Kidney (tissue), 13 donors: ENCODE measurements at regions not wholly inside any gene's neighbourhood (a gene's known extent, or its start where the extent isn't known, plus 50 kb on each side); places are given as distances from the start of the nearest gene placed in this dataset.

Experiments used
- DNase-seq, 5 donors: peaks; one replicate each; pipeline ENCODE4 v3.0.0-alpha.2; 2013 to 2020
- FAIRE-seq: peaks from 2 replicates; lab custom pipeline; 2012; peaks lifted over from hg19 to GRCh38; lab: Jason Lieb, UNC
- H3K27ac ChIP-seq, 2 donors: one replicate each; pipeline ENCODE4 v1.7.0; 2013; ENCODE audit warnings: low read depth in 2 of 2, low read length in 2 of 2, inconsistent platforms in 1 of 2
- H3K27me3 ChIP-seq: one replicate; pipeline ENCODE4 v1.7.1; 2013; ENCODE audit warnings: low read length, inconsistent platforms; ENCODE audit not compliant: control insufficient read depth, insufficient read depth
- H3K36me3 ChIP-seq, 3 donors: one replicate each; pipeline versions ENCODE4 v1.7.0 to v1.7.1; 2013; ENCODE audit warnings: low read length in 3 of 3, control low read depth in 1 of 3, inconsistent platforms in 1 of 3; ENCODE audit not compliant: insufficient read depth in 3 of 3, control insufficient read depth in 2 of 3
- H3K4me1 ChIP-seq, 3 donors: one replicate each; pipeline versions ENCODE4 v1.7.0 to v1.7.1; 2013; ENCODE audit warnings: low read length in 3 of 3, inconsistent platforms in 1 of 3, low read depth in 1 of 3; ENCODE audit not compliant: control insufficient read depth in 2 of 3, insufficient read depth in 2 of 3
- H3K4me3 ChIP-seq, 3 donors: one replicate each; pipeline versions ENCODE4 v1.7.0 to v1.8.1; 2013; ENCODE audit warnings: low read length in 3 of 3, control low read depth in 1 of 3, inconsistent platforms in 1 of 3
- H3K9ac ChIP-seq, 3 donors: one replicate each; pipeline versions ENCODE4 v1.7.0 to v1.7.1; 2013; ENCODE audit warnings: low read length in 3 of 3, control low read depth in 1 of 3, inconsistent platforms in 1 of 3
- H3K9me3 ChIP-seq, 3 donors: one replicate each; pipeline versions ENCODE4 v1.7.0 to v1.7.1; 2013; ENCODE audit warnings: low read length in 3 of 3, control low read depth in 1 of 3, inconsistent platforms in 1 of 3; ENCODE audit not compliant: control insufficient read depth in 2 of 3, insufficient read depth in 1 of 3
- CTCF ChIP-seq: IDR thresholded peaks from 3 replicates; pipeline ENCODE4 v1.5.1; 2012; ENCODE audit warnings: mild to moderate bottlenecking, moderate library complexity, borderline replicate concordance; ENCODE audit not compliant: insufficient read depth; ENCODE audit errors: extremely low read depth
- intact Hi-C: fragments of 100-400 bp; cut with DNase I; formaldehyde crosslinking; loops from one replicate; pipeline ENCODE4 v1.11.1; 2022
- donor health status: control.
- donor health status: control.
- donor health status: control.
- donor health status: control.
- donor health status: control.
- donor health status: DM: yes; HTN: yes; CAD: no.
- donor health status: Normal renal cell carcinoma (clear cell type).

- no peak for TF ChIP-seq CTCF
- no peaks in the 10 kb centered on the region for H3K4me1 ChIP-seq
- H3K9ac ChIP-seq = no peak overlapping the region
- DNase-seq (no peak), FAIRE-seq (no peak)
- no peaks in the 10 kb centered on the region for H3K36me3 ChIP-seq
- no peak overlapping the region for H3K4me3 ChIP-seq
- H3K9me3 ChIP-seq = no peaks in the 10 kb centered on the region
- intact Hi-C loops = no loop called here
- no peak overlapping the region for H3K27ac ChIP-seq
- no peaks in the 10 kb centered on the region for H3K27me3 ChIP-seq
Observed at GRCh38 chr10:63930584-63930983, 409.4 kb downstream of the REEP3 start.

GRCh38 chr10:63935705-63936104, 414.5 kb downstream of the REEP3 start:
- no peaks in the 10 kb centered on the region for H3K36me3 ChIP-seq
- intact Hi-C loops = no loop called here
- H3K9ac ChIP-seq = no peak overlapping the region
- no peak overlapping the region for H3K4me3 ChIP-seq
- no peaks in the 10 kb centered on the region for H3K4me1 ChIP-seq
- no peak for TF ChIP-seq CTCF
- no peak overlapping the region for H3K27ac ChIP-seq
- H3K9me3 ChIP-seq = no peaks in the 10 kb centered on the region
- DNase-seq (no peak), FAIRE-seq (no peak)
- no peaks in the 10 kb centered on the region for H3K27me3 ChIP-seq

- no peak for DNase-seq
- Histone ChIP-seq H3K27me3 (no peaks in the 10 kb centered on the region), H3K4me3 (no peak overlapping the region), H3K27ac (no peak overlapping the region), H3K9ac (no peak overlapping the region), H3K9me3 (peaks cover 0 to 2% (median 0%) of the 10 kb centered on the region in 3 donors), H3K36me3 (no peaks in the 10 kb centered on the region), H3K4me1 (no peaks in the 10 kb centered on the region)
- intact Hi-C loops = no loop called here
- no peak for TF ChIP-seq CTCF
- no peak for FAIRE-seq
Observed at GRCh38 chr10:63940277-63940922, 419.2 kb downstream of the REEP3 start.

DNA sequence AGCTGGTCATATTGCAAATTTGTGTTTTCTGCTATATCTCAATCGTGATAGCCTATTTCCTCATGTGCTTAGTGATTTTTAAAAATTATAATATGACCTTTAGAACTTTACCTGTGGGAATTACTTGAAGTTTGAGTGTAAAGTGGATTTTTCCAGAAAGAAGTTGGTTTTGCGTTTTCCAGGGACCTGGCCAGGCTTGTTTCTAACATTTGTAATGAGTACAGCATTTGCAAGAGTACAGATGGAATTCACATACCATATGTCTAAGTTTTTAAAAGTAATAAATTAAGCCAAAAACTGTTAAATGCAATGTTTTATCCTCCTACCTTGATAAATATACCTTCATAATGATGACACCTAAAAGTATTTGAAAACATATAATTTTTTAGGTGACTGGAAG, 443.2 kb downstream of the REEP3 start:
- no peak for TF ChIP-seq CTCF
- H3K27me3 ChIP-seq = no peaks in the 10 kb centered on the region
- no peaks in the 10 kb centered on the region for H3K9me3 ChIP-seq
- FAIRE-seq (no peak), DNase-seq (no peak)
- H3K4me1 ChIP-seq = no peaks in the 10 kb centered on the region
- no peaks in the 10 kb centered on the region for H3K36me3 ChIP-seq
- intact Hi-C loops = no loop called here
- H3K9ac ChIP-seq = no peak overlapping the region
- H3K4me3 ChIP-seq = no peak overlapping the region
- no peak overlapping the region for H3K27ac ChIP-seq
